ENCODE measurements at regions not wholly inside any gene's neighbourhood (a gene's known extent, or its start where the extent isn't known, plus 50 kb on each side); places are given as distances from the start of the nearest gene placed in this dataset.
"Not testable (repeated sequence)": the region's sequence is repeated elsewhere in the genome, so short reads cannot be mapped to it uniquely, and the experiment has no call there.

DNA sequence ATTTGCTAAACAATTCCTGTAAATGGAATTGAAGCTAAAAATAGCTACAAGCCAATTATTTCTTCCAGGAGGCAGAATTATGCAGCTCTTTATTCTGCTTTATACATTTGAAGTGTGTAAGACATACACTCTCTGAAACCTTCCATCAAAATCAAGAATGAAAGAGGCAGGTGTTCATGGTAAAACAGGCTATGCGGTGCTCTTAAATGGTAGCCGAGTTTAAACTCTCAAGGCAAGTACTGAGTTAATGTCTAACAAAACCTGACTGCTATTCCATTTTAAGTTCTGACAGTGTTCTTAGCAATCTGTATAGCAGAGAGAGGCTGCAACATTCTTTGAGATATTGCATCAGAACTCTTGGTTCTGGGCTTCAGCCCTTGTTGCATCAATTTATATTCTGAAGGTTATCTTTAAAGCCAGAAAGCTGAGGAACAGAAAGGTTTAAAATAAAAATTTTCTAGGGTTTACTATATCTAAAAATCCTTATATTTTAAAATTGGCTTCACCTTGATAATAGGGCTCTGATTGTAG lies 248.3 kb upstream of the CCNG1 start:
- DNase-seq, result no peak

DNA sequence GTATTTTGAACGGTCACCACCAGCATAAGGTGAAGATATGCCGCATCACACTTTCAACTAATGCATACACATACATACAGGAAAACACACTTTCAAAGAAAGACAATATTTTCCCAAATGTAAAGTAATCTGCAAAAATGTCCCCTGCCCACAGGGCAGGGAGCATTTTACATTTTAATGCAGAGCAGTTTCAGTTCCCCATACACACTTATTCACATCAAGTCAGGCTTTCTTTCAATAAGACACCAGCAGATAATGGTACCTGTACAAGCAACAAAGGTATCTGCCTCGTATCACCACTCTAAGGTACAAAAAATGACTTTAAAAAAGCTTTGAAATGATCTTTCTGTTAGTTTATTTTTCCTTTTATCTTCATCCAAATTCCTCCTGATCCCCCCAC lies 247.1 kb upstream of the CCNG1 start:
- no peak for DNase-seq

- no peak for DNase-seq
Observed at GRCh38 chr5:163190784-163191183, 246.6 kb upstream of the CCNG1 start.

- DNase-seq, result no peak
Observed at GRCh38 chr5:163193886-163194285, 243.5 kb upstream of the CCNG1 start.

GRCh38 chr5:163205645-163206044 lies 231.8 kb upstream of the CCNG1 start:
- DNase-seq, result no peak

DNA sequence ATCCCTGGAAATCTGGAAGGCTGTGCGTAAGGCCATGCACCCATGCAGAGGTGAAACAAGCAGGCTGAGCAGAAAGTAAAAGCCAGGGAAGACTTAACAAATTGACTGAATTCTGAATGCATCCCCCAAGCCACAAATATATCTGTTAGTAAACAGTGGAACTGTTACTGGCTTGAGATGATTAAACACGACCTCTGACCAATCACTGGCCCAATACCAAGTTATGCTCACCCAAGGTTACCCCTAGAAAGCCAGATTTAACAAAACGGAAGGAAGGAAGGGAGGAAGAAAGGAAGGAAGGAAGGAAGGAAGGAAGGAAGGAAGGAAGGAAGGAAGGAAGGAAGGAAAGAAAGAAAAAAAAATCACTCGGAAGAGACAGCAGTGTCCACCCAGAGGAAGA lies 215.8 kb upstream of the CCNG1 start:
- no peak for DNase-seq

GRCh38 chr5:163222982-163223381 lies 214.4 kb upstream of the CCNG1 start:
- no peak for DNase-seq

- DNase-seq, result no peak
Observed at GRCh38 chr5:163244445-163244987, 192.9 kb upstream of the CCNG1 start.

- no peak for DNase-seq
Observed at GRCh38 chr5:163245584-163245983, 191.8 kb upstream of the CCNG1 start.

- DNase-seq, result no peak
Observed at GRCh38 chr5:163248333-163248732, 189.1 kb upstream of the CCNG1 start.

DNA sequence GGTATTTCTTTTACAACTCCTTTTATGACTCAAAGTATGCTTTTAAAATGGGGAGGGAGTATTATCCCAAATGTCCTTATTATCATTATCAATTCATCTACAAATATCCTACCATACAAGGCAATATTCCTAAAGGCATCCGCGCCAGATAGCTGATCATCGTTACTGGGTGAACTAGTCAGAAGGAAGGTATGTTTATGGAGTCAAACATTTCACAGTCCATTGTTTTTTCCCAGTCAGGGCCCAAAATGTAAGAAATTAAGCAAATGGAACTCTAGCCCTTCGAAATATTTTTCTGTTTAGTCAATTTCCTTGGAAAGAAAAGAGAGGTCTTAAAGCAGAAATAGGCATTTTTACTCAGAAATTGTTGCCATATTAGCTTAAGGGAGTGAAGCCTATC lies 188.5 kb upstream of the CCNG1 start:
- no peak for DNase-seq

- DNase-seq, result no peak
Observed at GRCh38 chr5:163252950-163253349, 184.4 kb upstream of the CCNG1 start.

GRCh38 chr5:163259495-163259894 lies 177.9 kb upstream of the CCNG1 start:
- no peak for DNase-seq

DNA sequence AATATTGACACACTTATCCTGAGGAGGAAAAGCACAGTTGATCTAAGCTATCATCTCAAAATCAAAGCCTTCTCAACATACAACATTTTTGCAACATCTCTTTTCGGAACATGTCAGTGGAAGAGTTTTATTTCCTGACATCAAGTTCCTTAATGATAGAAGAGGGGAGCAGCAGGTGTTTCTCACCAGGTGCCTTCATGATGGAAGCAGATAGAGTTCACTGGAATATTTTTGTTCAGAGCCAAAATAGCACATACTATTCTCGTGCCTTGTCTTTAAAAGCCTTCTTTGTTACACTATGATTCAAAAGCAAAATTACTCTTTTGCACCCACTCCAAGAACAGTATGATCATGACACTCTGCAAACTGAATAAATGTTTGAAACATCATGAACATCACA lies 176.9 kb upstream of the CCNG1 start:
- no peak for DNase-seq

- DNase-seq, result no peak
Observed at GRCh38 chr5:163260961-163261360, 176.4 kb upstream of the CCNG1 start.

DNA sequence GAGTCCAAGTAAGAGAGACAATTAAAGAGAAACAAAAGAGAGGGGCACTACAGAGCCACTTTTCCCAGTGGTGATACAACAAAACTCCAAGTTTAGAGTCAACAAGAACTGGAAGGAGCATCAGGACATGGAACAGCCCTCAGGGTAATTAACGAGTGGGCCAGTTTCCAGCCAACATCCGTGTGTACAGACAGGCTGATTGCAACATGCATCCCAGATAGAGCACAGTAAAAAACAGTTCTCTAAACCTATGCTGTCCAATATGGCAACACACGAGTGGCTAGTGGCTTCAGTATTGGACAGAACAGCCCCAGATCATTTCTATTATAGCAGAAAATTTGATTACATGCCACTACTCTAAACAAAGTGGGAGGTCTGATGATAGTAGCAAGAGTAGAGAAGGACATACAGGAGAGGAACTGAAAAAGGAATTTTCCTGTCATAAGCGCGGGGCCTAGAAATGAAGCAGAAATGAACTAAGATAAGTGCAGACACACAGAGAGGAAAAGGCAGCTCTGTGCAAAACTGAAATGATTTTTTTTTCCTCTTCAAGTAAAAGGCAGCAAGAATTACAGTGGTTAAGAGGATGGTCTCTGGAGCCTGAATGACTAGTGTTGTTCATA lies 175.6 kb upstream of the CCNG1 start:
- DNase-seq, result no peak

- not testable (repeated sequence) for DNase-seq
Observed at GRCh38 chr5:163266249-163266648, 171.1 kb upstream of the CCNG1 start.

- DNase-seq, result peak; percentile 16
Observed at GRCh38 chr5:163269624-163270023, 167.8 kb upstream of the CCNG1 start.

DNA sequence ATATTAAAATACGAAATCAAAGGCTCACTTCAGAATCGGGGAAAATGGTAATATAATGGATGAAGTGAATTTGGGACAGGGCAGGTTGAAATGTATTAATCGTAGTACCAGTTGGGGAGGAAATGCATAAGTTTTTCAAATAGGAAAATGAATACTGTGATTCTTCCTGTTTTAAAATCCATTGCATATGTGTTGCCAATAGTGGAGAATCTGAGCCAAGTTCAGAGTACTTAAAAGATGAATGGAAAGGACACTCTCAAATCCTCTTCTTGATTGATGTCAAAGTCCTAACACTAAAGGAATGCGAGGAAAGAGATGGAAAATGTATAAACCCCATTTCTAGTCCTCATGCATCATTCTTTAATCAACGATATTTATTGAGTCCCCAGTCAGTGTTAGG lies 160.9 kb upstream of the CCNG1 start:
- DNase-seq, result no peak

- DNase-seq, result not testable (repeated sequence)
Observed at GRCh38 chr5:163280897-163281296, 156.5 kb upstream of the CCNG1 start.

DNA sequence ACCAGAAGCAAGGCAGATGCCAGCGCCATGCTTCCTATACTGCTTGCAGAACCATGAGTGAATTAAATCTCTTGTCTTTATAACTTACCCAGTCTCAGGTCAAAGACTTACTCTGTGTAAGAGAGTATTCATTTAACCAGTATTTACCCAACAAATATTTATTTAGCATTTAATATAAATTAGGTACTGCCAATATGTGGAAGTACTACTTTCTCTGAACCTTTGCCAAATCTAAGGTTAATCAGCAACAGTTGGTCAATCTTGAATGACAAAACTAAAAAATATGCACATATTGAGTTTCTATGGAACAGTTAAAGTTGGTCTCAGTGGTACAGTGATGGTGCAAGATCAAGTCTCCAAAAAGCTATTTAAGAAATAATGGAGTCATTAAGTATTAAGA lies 155.9 kb upstream of the CCNG1 start:
- DNase-seq, result no peak

DNA sequence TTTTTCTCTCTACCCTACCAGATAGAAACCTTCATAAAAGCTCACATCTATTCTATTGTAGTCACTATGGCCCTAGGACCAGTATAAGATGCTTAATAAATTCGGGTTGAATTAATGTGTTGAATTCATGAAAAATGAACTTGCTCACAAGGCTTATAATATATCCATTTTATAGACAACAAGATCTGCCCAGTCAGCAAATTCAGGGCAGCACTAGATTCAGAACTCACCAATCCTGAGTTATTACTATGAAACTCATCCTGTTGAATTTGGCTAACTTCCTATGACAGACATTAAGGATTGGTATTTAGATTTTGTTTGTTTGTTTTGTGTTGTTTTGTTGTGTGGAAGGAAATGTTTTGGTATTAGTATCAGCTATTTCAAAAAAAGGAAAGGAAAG lies 143.6 kb upstream of the CCNG1 start:
- no peak for DNase-seq

DNA sequence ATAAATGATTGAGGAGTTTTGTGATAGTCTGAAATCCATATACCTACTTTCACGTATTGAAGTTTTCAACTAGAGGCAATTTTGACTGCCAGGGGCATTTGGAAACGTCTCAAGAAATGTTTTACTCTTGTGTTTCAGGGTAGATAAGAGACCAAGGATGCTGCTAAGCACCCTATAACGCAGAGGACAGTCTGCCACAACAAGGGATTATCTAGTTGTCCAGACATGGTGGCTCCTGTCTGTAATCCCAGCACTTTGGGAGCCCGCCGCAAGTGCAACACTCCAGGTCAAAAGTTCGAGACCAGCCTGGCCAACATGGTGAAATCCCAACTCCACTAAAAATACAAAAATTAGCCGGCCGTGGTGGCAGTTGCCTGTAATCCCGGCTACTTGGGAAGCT lies 133.7 kb upstream of the CCNG1 start:
- DNase-seq, result no peak

- DNase-seq, result no peak
Observed at GRCh38 chr5:163305655-163306054, 131.7 kb upstream of the CCNG1 start.

DNA sequence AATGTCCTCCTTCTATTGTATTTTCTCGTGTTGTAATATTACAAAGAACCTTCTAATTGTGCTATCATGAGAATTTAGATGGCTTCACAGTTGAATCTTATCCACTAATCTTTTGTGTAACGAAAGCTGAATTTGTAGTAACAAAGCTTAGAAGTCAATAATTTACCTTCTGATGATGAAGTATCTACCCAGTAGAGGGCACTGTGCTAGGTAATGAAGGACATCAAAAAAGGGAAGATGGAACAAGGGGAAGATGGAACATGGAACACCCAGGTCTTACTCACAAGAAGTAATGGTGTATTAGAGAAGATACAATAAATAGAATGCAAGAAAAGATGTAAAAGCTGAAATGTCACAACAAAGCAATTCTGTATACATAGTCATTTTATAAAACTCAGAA lies 131.0 kb upstream of the CCNG1 start:
- no peak for DNase-seq

All from NCI-H1092 treated with DMSO at 0.1 percent for 48 hours (cell line).